ENCODE measurements at regions not wholly inside any gene's neighbourhood (a gene's known extent, or its start where the extent isn't known, plus 50 kb on each side); places are given as distances from the start of the nearest gene placed in this dataset.

- BruUV-seq (replicated peaks) = no TSS peak
- ChIA-PET CTCF (no interaction called here), POLR2A (no interaction called here), RAD21 (ENCODE audit: unreplicated experiment) (no interaction called here), SMC1A (ENCODE audit: uncharacterized antibody, unreplicated experiment) (interaction anchor here (0.9 kb wide), 1 partner anchor 38 kb away, joined by 3 read pairs; no protein-coding TSS in a partner anchor)
- Histone ChIP-seq H3K36me3 (ENCODE audit: control insufficient read depth in 2 of 2, insufficient read depth in 2 of 2, low read length in 1 of 2) (no peaks in the 10 kb centered on the region), H3K79me2 (ENCODE audit: control insufficient read depth, insufficient read depth, low read length) (no peaks in the 10 kb centered on the region), H3K27ac (ENCODE audit: control insufficient read depth, insufficient read depth) (no peak overlapping the region), H4K20me1 (ENCODE audit: control insufficient read depth, insufficient read depth) (no peaks in the 10 kb centered on the region), H3K4me1 (ENCODE audit: control insufficient read depth, insufficient read depth, low read length) (no peaks in the 10 kb centered on the region), H3K27me3 (replicated peaks in 1 of 2; ENCODE audit: control insufficient read depth in 2 of 2, insufficient read depth in 2 of 2, low read length in 1 of 2) (peaks cover 0 to 3% of the 10 kb centered on the region in 2 experiments; a peak in 1 of 4 replicates), H3K4me2 (ENCODE audit: control insufficient read depth, insufficient read depth) (no peak overlapping the region), H2AFZ (ENCODE audit: control insufficient read depth, low read depth, low read length) (no peak overlapping the region), H3K4me3 (no peak overlapping the region), H3K9me3 (replicated peaks; ENCODE audit: control insufficient read depth, insufficient read depth, low read length) (no peaks in the 10 kb centered on the region), H3K9ac (ENCODE audit: control insufficient read depth, insufficient read depth, low read length) (no peak overlapping the region)
- TF ChIP-seq CBFB (IDR thresholded peaks at IDR 0.05; ENCODE audit: low read depth) = no peak
- TF ChIP-seq MYB (IDR thresholded peaks at IDR 0.05; ENCODE audit: borderline replicate concordance, low read depth, low read length) = no peak
- no peak for TF ChIP-seq KDM1A (IDR thresholded peaks at IDR 0.05; ENCODE audit: borderline replicate concordance)
- no peak for TF ChIP-seq ZBTB33 (IDR thresholded peaks at IDR 0.05)
- no peak for TF ChIP-seq STAT1 (conservative IDR thresholded peaks at IDR 0.05)
- no peak for TF ChIP-seq HDGF (IDR thresholded peaks at IDR 0.05)
- no peak for TF ChIP-seq PBX3 (IDR thresholded peaks at IDR 0.05; ENCODE audit: insufficient replicate concordance, low read depth, low read length)
- TF ChIP-seq ATF3 (IDR thresholded peaks at IDR 0.05; ENCODE audit: borderline replicate concordance, extremely low read depth, low read depth, low read length) = no peak
- no peak for TF ChIP-seq EED (IDR thresholded peaks at IDR 0.05; ENCODE audit: low read depth)
- no peak for TF ChIP-seq MLLT1 (IDR thresholded peaks at IDR 0.05)
- TF ChIP-seq SPI1 (IDR thresholded peaks at IDR 0.05; ENCODE audit: borderline replicate concordance, insufficient read depth, low read depth, low read length) = no peak
- no peak for TF ChIP-seq BCL11A (IDR thresholded peaks at IDR 0.05; ENCODE audit: low read depth, low read length)
- no peak for TF ChIP-seq ZZZ3 (IDR thresholded peaks at IDR 0.05; ENCODE audit: control insufficient read depth, insufficient read length, low read depth)
- DNase-seq (ENCODE audit: low read depth, low spot score) (no peak), FAIRE-seq (no peak), ATAC-seq (no peak)
- intact Hi-C loops (cut with micrococcal nuclease; ENCODE audit: unreplicated experiment) = no loop called here
- WGBS (ENCODE audit: insufficient coverage, insufficient replicate concordance, low lambda C conversion rate, missing lambda C conversion rate) = 13% methylated on average over 8 of the region's 8 CpGs
- in situ Hi-C loops (cut with MboI) = no loop called here
These were observed 104.7 kb downstream of the UTP18 start for GRCh38 chr17:51365090-51365489.

Data from GM12878 (cell line).